IMR-90 (cell line): ENCODE measurements at regions not wholly inside any gene's neighbourhood (a gene's known extent, or its start where the extent isn't known, plus 50 kb on each side); places are given as distances from the start of the nearest gene placed in this dataset.

Experiments
- ATAC-seq: fragments of 200-7000 bp; cut with Tn5 transposase; 2 replicates; pipeline ENCODE4 v1.9.1; 2020; ENCODE audit warnings: low read depth, mild to moderate bottlenecking, moderate library complexity
- BruUV-seq: library from RNA; stranded (reverse); fragments of 400-500 nt; replicated peaks from 2 replicates; lab custom pipeline; 2021; lab: Mats Ljungman, UMichigan
- CTCF ChIA-PET: fragments of 300-600 bp; formaldehyde crosslinking; extraction: SDS; loops from one replicate; lab custom pipeline; 2021; ENCODE audit warnings: antibody characterized with exemption; lab: Yijun Ruan, JAX
- POLR2A ChIA-PET: fragments of 300-600 bp; sonication (Branson Sonifier 250); formaldehyde crosslinking; loops from one replicate; lab custom pipeline; 2022; ENCODE audit warnings: antibody characterized with exemption; ENCODE audit not compliant: unreplicated experiment; lab: Charles Lee
- DNase-seq: peaks from one replicate; pipeline ENCODE4 v3.0.0; 2013
- H2AFZ ChIP-seq: replicated peaks from 2 replicates; pipeline ENCODE3; 2013; ENCODE audit warnings: low read length, mild to moderate bottlenecking; ENCODE audit not compliant: poor library complexity
- H2AK5ac ChIP-seq: 2 replicates; pipeline ENCODE4 v1.6.1; 2013; ENCODE audit warnings: low read depth, low read length, inconsistent platforms
- H2AK9ac ChIP-seq: replicated peaks from 2 replicates; pipeline ENCODE3; 2013; ENCODE audit warnings: mild to moderate bottlenecking, low read depth, low read length, moderate library complexity; ENCODE audit not compliant: poor library complexity
- H2BK120ac ChIP-seq: 2 replicates; pipeline ENCODE4 v1.6.1; 2013; ENCODE audit warnings: low read depth, low read length, inconsistent platforms
- H2BK15ac ChIP-seq: 3 replicates; pipeline ENCODE4 v1.6.1; 2013; ENCODE audit warnings: low read depth, low read length, inconsistent platforms
- H2BK20ac ChIP-seq: 2 replicates; pipeline ENCODE4 v1.6.1; 2013; ENCODE audit warnings: low read depth, mild to moderate bottlenecking, inconsistent platforms, low read length, moderate library complexity
- H2BK5ac ChIP-seq: 2 replicates; pipeline ENCODE4 v1.6.1; 2013; ENCODE audit warnings: mild to moderate bottlenecking, low read depth, low read length, inconsistent platforms; ENCODE audit not compliant: poor library complexity, severe bottlenecking
- H3K14ac ChIP-seq: replicated peaks from 2 replicates; pipeline ENCODE4 v1.6.1; 2013; ENCODE audit warnings: low read depth, low read length, inconsistent platforms
- H3K18ac ChIP-seq: 2 replicates; pipeline ENCODE4 v1.6.1; 2013; ENCODE audit warnings: low read depth, low read length, control low read depth
- H3K23ac ChIP-seq: 2 replicates; pipeline ENCODE4 v1.6.1; 2013; ENCODE audit warnings: low read depth, low read length, inconsistent platforms
- H3K27ac ChIP-seq: 2 replicates; pipeline ENCODE4 v1.5.1; 2013; ENCODE audit warnings: mild to moderate bottlenecking, control low read depth, low read length; ENCODE audit not compliant: insufficient read depth
- H3K27me3 ChIP-seq: 2 replicates; pipeline ENCODE4 v1.6.1; 2013; ENCODE audit warnings: low read length; ENCODE audit not compliant: control insufficient read depth, insufficient read depth
- H3K36me3 ChIP-seq: 2 replicates; pipeline ENCODE4 v1.6.1; 2013; ENCODE audit warnings: low read length, mixed read lengths; ENCODE audit not compliant: control insufficient read depth, insufficient read depth
- H3K4ac ChIP-seq: 2 replicates; pipeline ENCODE4 v1.6.1; 2013; ENCODE audit warnings: low read depth, low read length, inconsistent platforms
- H3K4me1 ChIP-seq: 2 replicates; pipeline ENCODE4 v1.6.1; 2013; ENCODE audit warnings: low read length, mixed read lengths; ENCODE audit not compliant: control insufficient read depth, insufficient read depth
- H3K4me2 ChIP-seq: 2 replicates; pipeline ENCODE4 v1.6.1; 2013; ENCODE audit warnings: low read depth, mild to moderate bottlenecking, control low read depth, low read length, moderate library complexity
- H3K4me3 ChIP-seq: 2 replicates; pipeline ENCODE4 v1.5.1; 2013; ENCODE audit warnings: low read depth, mild to moderate bottlenecking, control low read depth, low read length, moderate library complexity; ENCODE audit not compliant: insufficient read depth
- H3K56ac ChIP-seq: 2 replicates; pipeline ENCODE4 v1.6.1; 2013; ENCODE audit warnings: low read length, inconsistent platforms; ENCODE audit not compliant: insufficient read depth; ENCODE audit errors: extremely low read depth
- H3K79me1 ChIP-seq, 2 experiments: 2 replicates each; pipeline ENCODE4 v1.6.1; 2013; ENCODE audit warnings: low read length in 2 of 2, inconsistent platforms in 1 of 2, low read depth in 1 of 2
- H3K9ac ChIP-seq: 2 replicates; pipeline ENCODE4 v1.6.1; 2013; ENCODE audit warnings: low read depth, low read length, control low read depth
- H3K9me1 ChIP-seq: 2 replicates; pipeline ENCODE4 v1.6.1; 2013; ENCODE audit warnings: low read length, inconsistent platforms; ENCODE audit not compliant: insufficient read depth
- H3K9me3 ChIP-seq: 2 replicates; pipeline ENCODE4 v1.6.1; 2013; ENCODE audit warnings: low read length; ENCODE audit not compliant: control insufficient read depth, insufficient read depth
- H4K20me1 ChIP-seq: 2 replicates; pipeline ENCODE4 v1.6.1; 2013; ENCODE audit warnings: low read length, inconsistent platforms; ENCODE audit not compliant: insufficient read depth
- H4K5ac ChIP-seq: 2 replicates; pipeline ENCODE4 v1.6.1; 2013; ENCODE audit warnings: mild to moderate bottlenecking, low read depth, low read length, control low read depth
- H4K8ac ChIP-seq, 2 experiments: 2 replicates each; pipeline ENCODE4 v1.6.1; 2013; ENCODE audit warnings: low read depth in 2 of 2, low read length in 2 of 2, control low read depth in 1 of 2, inconsistent platforms in 1 of 2
- H4K91ac ChIP-seq: 2 replicates; pipeline ENCODE4 v1.6.1; 2013; ENCODE audit warnings: low read depth, low read length, inconsistent platforms; ENCODE audit not compliant: insufficient read depth
- BHLHE40 ChIP-seq: fragments of 150-350 bp; IDR thresholded peaks from 2 replicates; pipeline ENCODE4 v1.6.1; 2016; ENCODE audit warnings: mild to moderate bottlenecking, low read depth, low read length
- CEBPB ChIP-seq: IDR thresholded peaks from 2 replicates; pipeline ENCODE4 v1.6.1; 2012; ENCODE audit warnings: low read depth, low read length, improper control_type of control experiment
- CHD1 ChIP-seq: IDR thresholded peaks from 2 replicates; pipeline ENCODE4 v1.6.1; 2012; ENCODE audit warnings: low read depth, low read length, improper control_type of control experiment
- CTCF ChIP-seq: conservative IDR thresholded peaks from 2 replicates; pipeline ENCODE4 v1.5.1; 2012; ENCODE audit warnings: mild to moderate bottlenecking, low read depth, low read length, improper control_type of control experiment
- ELK1 ChIP-seq: fragments of 150-350 bp; IDR thresholded peaks from 2 replicates; pipeline ENCODE4 v1.6.1; 2016; ENCODE audit warnings: low read depth, mild to moderate bottlenecking, low read length, moderate library complexity, borderline replicate concordance
- FOS ChIP-seq: fragments of 150-350 bp; IDR thresholded peaks from 2 replicates; pipeline ENCODE4 v1.6.1; 2016; ENCODE audit warnings: low read depth, low read length
- MAFK ChIP-seq: IDR thresholded peaks from 2 replicates; pipeline ENCODE4 v1.6.1; 2012; ENCODE audit warnings: low read depth, low read length, improper control_type of control experiment
- MAZ ChIP-seq: IDR thresholded peaks from 2 replicates; pipeline ENCODE4 v1.6.1; 2012; ENCODE audit warnings: low read depth, mild to moderate bottlenecking, low read length, improper control_type of control experiment, moderate library complexity, borderline replicate concordance
- MXI1 ChIP-seq: IDR thresholded peaks from 2 replicates; pipeline ENCODE4 v1.6.1; 2012; ENCODE audit warnings: low read depth, mild to moderate bottlenecking, low read length, moderate library complexity, borderline replicate concordance
- NFE2L2 ChIP-seq: fragments of 150-350 bp; IDR thresholded peaks from 2 replicates; pipeline ENCODE4 v1.6.1; 2016; ENCODE audit warnings: low read depth, mild to moderate bottlenecking, low read length
- POLR2A ChIP-seq: IDR thresholded peaks from 2 replicates; pipeline ENCODE4 v1.6.1; 2012; ENCODE audit warnings: mild to moderate bottlenecking, low read depth, low read length
- RAD21 ChIP-seq: IDR thresholded peaks from 2 replicates; pipeline ENCODE4 v1.6.1; 2012; ENCODE audit warnings: low read length, improper control_type of control experiment
- RCOR1 ChIP-seq: IDR thresholded peaks from 2 replicates; pipeline ENCODE4 v1.6.1; 2012; ENCODE audit warnings: mild to moderate bottlenecking, low read length, improper control_type of control experiment; ENCODE audit not compliant: insufficient replicate concordance
- RFX5 ChIP-seq: IDR thresholded peaks from 2 replicates; pipeline ENCODE4 v1.8.0; 2012; ENCODE audit warnings: low read depth, mild to moderate bottlenecking, low read length, moderate library complexity
- SMC3 ChIP-seq: fragments of 150-350 bp; IDR thresholded peaks from 2 replicates; pipeline ENCODE4 v1.6.1; 2016; ENCODE audit warnings: low read depth, mild to moderate bottlenecking, antibody characterized with exemption, low read length, moderate library complexity
- USF2 ChIP-seq: fragments of 150-350 bp; IDR thresholded peaks from 2 replicates; pipeline ENCODE4 v1.6.1; 2017; ENCODE audit warnings: mild to moderate bottlenecking, antibody characterized with exemption, low read length, low read depth
- WGBS, 2 experiments: methylation state at CpG; one replicate each; pipeline versions ENCODE4 v1.1.5 to v1.1.7; 2013; ENCODE audit warnings: missing lambda C conversion rate in 2 of 2; ENCODE audit not compliant: insufficient read length in 1 of 2; ENCODE audit errors: extremely low coverage in 2 of 2; 5-methylcytosine and 5-hydroxymethylcytosine counted together
- dilution Hi-C: fragments of 300-500 bp; cut with HindIII; formaldehyde crosslinking; loops from one replicate; pipeline ENCODE4 v1.14.3; 2018; ENCODE audit warnings: low sequenced_read_pairs; ENCODE audit not compliant: unreplicated experiment
- in situ Hi-C: fragments of 300-500 bp; cut with MboI; formaldehyde crosslinking; loops from 3 replicates; pipeline ENCODE4 v1.14.3; 2019; ENCODE audit warnings: low sequenced_read_pairs, inconsistent platforms, mixed read lengths
- intact Hi-C: fragments of 100-400 bp; cut with micrococcal nuclease; formaldehyde crosslinking; loops from 2 replicates; pipeline ENCODE4 v1.10.0; 2022

GRCh38 chr14:105852378-105853088 lies 326.1 kb downstream of the TMEM121 start:
- H4K20me1 ChIP-seq, result no peaks in the 10 kb centered on the region
- no peak for DNase-seq
- no peak overlapping the region for H3K56ac ChIP-seq
- no peak overlapping the region for H3K18ac ChIP-seq
- no peak overlapping the region for H2BK5ac ChIP-seq
- no peaks in the 10 kb centered on the region for H3K9me1 ChIP-seq
- H3K4me1 ChIP-seq, result no peaks in the 10 kb centered on the region
- dilution Hi-C loops (no loop called here), intact Hi-C loops (no loop called here), in situ Hi-C loops (no loop called here)
- H3K4ac ChIP-seq, result no peak overlapping the region
- no TSS peak for BruUV-seq
- no peak for ATAC-seq
- H3K4me3 ChIP-seq, result no peak overlapping the region
- H3K14ac ChIP-seq, result no peak overlapping the region
- H4K8ac ChIP-seq, result no peak overlapping the region
- no peaks in the 10 kb centered on the region for H3K27me3 ChIP-seq
- no peak for TF ChIP-seq MAFK
- TF ChIP-seq MAZ, result no peak
- no peak for TF ChIP-seq SMC3
- no peak for TF ChIP-seq USF2
- no peak for TF ChIP-seq CHD1
- TF ChIP-seq NFE2L2, result no peak
- no peak for TF ChIP-seq FOS
- TF ChIP-seq RAD21, result no peak
- no peak for TF ChIP-seq RFX5
- no peak for TF ChIP-seq ELK1
- no peak for TF ChIP-seq CTCF
- no peak for TF ChIP-seq BHLHE40
- no peak for TF ChIP-seq POLR2A
- TF ChIP-seq RCOR1, result no peak
- TF ChIP-seq MXI1, result no peak
- no peak for TF ChIP-seq CEBPB
- no peak overlapping the region for H3K23ac ChIP-seq
- CTCF ChIA-PET, result no interaction called here
- H2BK20ac ChIP-seq, result no peak overlapping the region
- H3K9ac ChIP-seq, result no peak overlapping the region
- no peaks in the 10 kb centered on the region for H3K79me1 ChIP-seq
- H2AK9ac ChIP-seq, result no peak overlapping the region
- no peak overlapping the region for H2BK120ac ChIP-seq
- no peak overlapping the region for H3K4me2 ChIP-seq
- no peak overlapping the region for H3K27ac ChIP-seq
- no peak overlapping the region for H4K91ac ChIP-seq
- no peak overlapping the region for H4K5ac ChIP-seq
- no peak overlapping the region for H2AFZ ChIP-seq
- 48% methylated on average over 5 of the region's 17 CpGs; no CpG with 5 or more reads in 1 of the 2 experiments for WGBS, 2 experiments
- H3K9me3 ChIP-seq, result peaks cover 68% of the 10 kb centered on the region
- POLR2A ChIA-PET, result no interaction called here
- no peak overlapping the region for H2AK5ac ChIP-seq
- no peak overlapping the region for H2BK15ac ChIP-seq
- H3K36me3 ChIP-seq, result no peaks in the 10 kb centered on the region
